ENCODE measurements at regions not wholly inside any gene's neighbourhood (a gene's known extent, or its start where the extent isn't known, plus 50 kb on each side); places are given as distances from the start of the nearest gene placed in this dataset.

GRCh38 chrX:1946974-1947373, 332.1 kb downstream of the ASMT start:
- no peaks in the 10 kb centered on the region for H3K27me3 ChIP-seq (replicated peaks; ENCODE audit: control insufficient read depth, insufficient read depth, low read length)
- H3K27me3 Mint-ChIP-seq (ENCODE audit: insufficient read depth, unreplicated experiment), result no peaks in the 10 kb centered on the region
- no TSS peak for BruUV-seq (replicated peaks)
- no peaks in the 10 kb centered on the region for H3K36me3 ChIP-seq (ENCODE audit: control insufficient read depth, insufficient read depth, low read length)
- ChIA-PET CTCF (no interaction called here), POLR2A (no interaction called here)
- intact Hi-C loops (cut with micrococcal nuclease; ENCODE audit: unreplicated experiment), result no loop called here
- H3K4me1 Mint-ChIP-seq (ENCODE audit: low read depth, unreplicated experiment), result no peaks in the 10 kb centered on the region
- no peak for TF ChIP-seq CTCF (IDR thresholded peaks at IDR 0.05; ENCODE audit: insufficient read depth in 1 of 2, low read depth in 1 of 2, low read length in 1 of 2, severe bottlenecking in 1 of 2, unreplicated experiment in 1 of 2)
- H3K4me3 Mint-ChIP-seq (ENCODE audit: unreplicated experiment), result no peak overlapping the region
- H3K9me3 ChIP-seq, result no peaks in the 10 kb centered on the region
- H3K4me3 ChIP-seq (ENCODE audit: low read depth, low read length), result no peak overlapping the region
- H3K27ac Mint-ChIP-seq (ENCODE audit: unreplicated experiment), result no peak overlapping the region
- H3K4me1 ChIP-seq, result no peaks in the 10 kb centered on the region
- DNase-seq, result no peak
- H3K9me3 Mint-ChIP-seq (ENCODE audit: unreplicated experiment), result no peaks in the 10 kb centered on the region
- no peaks in the 10 kb centered on the region for H3K36me3 Mint-ChIP-seq (ENCODE audit: insufficient read depth, unreplicated experiment)

All from Caco-2 (cell line).